Hematopoietic multipotent progenitor cell (in vitro differentiated cells): ENCODE measurements at regions not wholly inside any gene's neighbourhood (a gene's known extent, or its start where the extent isn't known, plus 50 kb on each side); places are given as distances from the start of the nearest gene placed in this dataset.
A peak's percentile ranks its signal among the peaks of the same experiment; 100 is the strongest.
"Not testable (repeated sequence)": the region's sequence is repeated elsewhere in the genome, so short reads cannot be mapped to it uniquely, and the experiment has no call there.

ENCODE experiments used
- DNase-seq, 3 donors: peaks; one replicate each; pipeline ENCODE4 v3.0.0-alpha.2; 2011 to 2015; ENCODE audit warnings: low read depth in 2 of 3, low spot score in 2 of 3

DNA sequence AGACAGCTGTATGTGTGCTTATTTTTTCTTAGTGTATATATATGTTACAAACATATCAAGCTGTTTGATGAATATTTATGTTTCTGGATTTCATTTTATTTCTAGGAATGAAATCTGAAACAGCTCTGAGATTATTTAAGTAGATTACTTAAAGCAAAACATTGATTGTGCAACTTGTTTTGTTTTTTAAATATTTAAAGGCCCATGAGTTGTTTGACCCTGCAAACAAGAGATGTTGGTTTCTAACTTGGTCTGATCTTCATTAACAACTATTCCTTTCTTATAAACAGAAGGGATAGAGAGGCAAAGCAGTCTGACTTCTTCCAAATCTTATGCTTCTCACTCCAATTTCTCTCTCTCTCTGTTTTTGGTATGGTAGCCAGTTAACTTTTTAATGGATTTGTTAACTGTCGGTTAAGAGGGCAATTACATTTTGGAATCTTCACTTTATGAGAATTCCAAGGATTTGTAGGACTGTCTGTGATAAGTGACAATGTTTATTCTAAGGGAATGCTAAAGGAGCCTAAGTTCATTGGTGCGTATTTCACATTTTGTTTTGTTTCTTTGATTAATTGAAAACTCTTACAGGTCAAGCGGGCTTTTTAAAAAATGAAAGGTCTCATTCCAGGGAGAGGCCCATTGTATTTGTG is 102.6 kb upstream of the HMGA2 start:
- DNase-seq, result no peak

DNA sequence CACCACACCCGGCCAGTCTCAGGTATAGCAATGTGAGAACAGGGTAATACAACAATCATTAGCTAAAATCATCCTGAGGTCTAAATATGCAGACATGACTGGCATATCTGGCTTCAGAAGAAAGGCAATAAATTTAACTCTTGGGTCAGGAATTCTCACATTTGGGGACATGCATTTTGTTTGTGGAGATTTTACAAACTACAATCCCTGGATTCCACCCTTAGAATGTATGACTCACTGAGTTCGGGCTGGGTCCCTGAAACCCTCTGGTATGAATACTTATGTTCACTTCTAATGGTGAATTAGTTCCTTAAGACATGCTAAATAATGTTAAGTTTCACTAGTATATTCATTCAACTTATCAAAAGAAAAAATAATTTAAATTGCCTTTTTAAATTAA is 98.9 kb upstream of the HMGA2 start:
- no peak for DNase-seq

DNA sequence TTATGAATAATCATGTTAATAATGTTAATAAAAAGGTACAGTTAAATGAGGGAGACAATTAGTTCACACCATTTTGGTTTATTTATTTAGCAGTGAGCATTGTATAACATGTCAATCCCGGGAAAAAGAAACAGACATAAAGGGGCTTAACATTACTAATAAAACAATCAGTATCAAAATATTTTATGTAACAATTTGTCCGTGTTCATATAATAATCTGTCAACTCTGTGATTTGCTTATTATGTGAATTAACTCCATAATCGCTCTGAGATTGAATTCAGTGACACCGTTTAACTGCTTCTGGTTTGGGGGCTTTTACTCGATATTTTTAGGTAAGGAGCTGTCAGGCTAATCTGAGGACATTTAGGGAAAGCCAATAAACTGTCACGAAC is 95.8 kb upstream of the HMGA2 start:
- DNase-seq, result peak in 2 of 3 donors; percentile 30 to 58

DNA sequence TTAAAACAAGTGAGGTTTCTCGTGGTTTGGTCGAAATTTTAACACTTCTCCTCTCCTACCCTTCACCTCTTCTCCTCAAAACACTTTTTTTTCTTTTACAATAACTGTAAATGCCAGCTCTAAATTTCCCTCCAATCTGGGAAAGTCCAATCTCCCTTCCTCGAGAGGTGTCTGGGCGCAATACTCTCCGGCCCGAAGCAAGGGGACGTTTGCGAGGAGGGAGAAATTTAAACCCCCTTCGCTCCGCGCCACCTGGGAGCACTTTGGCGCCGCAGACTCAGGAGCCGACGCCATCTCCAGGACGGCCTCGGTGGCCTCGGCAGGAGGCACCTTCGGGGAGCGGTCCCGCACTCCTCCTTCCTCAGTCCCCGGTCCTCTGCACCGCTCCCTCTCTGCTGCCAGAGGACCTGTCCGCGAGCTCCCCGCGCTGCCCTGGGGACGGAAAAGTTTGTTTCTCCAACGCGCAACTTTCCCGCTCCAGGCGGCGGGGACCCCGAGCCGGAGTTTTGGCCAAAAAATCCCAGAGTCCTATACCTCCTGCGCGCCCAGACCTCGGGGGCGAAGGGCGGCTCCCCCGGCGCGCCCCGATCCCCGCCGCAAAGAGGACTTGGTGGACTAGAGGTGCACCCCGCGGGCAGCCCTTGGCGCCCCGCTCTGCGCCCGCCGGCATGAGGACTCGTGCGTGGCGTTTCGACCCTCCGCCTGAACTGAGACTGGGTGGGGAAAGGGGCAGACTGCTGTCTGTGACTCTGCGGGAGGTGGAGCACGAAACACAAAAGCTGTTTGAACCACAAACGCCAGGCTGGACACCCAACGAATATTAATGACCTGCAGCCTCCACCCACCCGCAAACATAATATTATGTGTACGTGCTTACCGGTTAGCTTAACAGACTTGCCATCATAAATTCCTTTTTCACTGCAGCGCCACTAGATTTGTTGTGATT is 95.2 kb upstream of the HMGA2 start:
- DNase-seq, result peak in 2 of 3 donors; percentile 36 to 37

DNA sequence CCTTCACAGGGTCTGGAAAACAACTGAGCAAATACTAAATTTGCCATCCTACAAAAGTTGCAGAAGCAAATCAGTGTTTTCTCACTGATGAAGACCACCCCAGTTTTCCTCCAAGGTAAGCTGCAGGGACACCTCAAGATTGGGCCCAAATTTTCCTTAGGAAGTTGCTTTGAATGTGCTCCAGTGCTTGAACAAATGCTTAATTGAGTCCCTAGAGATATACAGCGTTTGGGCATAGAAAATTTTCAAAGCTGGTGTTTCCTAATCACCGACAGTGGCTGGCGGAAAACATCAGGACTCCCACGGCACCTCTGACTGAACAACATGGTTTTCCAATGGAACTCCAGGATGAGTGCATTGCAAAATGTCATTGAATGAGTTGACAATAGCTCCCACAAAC is 92.5 kb upstream of the HMGA2 start:
- DNase-seq, result no peak

DNA sequence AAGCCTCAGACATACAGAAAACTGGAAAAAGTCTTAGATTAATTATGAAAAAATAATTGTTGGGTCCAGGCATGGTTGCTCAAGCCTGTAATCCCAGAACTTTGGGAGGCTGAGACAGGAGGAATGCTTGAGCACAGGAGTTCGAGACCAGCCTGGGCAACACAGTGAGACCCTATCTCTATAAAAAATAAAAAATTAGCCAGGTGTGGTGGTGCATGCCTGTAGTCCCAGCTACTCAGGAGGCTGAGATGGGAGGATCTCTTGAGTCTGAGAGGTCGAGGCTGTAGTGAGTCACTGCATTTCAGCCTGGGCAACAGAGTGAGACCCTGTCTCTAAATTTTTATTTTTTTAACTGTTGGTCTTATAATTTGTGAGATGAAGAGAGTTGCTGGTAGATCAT is 90.6 kb upstream of the HMGA2 start:
- DNase-seq, result not testable (repeated sequence)

DNA sequence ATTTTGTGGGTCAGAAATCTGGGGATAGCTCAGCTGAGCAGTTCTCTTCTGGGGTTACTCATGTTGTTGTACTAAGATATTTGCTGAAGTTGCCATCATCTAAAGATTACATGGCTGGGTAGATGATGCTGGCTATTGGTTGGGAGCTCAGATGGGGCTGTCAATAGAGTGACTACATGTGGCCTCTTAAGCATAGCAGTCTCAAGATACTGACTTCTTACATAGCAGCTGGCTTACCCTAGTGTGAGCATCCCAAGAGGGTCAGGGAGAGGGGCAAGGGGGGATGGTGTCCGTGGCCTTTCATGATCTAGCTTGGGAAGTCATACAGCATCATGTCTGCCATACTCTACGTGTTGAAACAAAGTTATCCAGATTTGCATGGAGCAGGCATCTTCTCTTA is 90.1 kb upstream of the HMGA2 start:
- no peak for DNase-seq

DNA sequence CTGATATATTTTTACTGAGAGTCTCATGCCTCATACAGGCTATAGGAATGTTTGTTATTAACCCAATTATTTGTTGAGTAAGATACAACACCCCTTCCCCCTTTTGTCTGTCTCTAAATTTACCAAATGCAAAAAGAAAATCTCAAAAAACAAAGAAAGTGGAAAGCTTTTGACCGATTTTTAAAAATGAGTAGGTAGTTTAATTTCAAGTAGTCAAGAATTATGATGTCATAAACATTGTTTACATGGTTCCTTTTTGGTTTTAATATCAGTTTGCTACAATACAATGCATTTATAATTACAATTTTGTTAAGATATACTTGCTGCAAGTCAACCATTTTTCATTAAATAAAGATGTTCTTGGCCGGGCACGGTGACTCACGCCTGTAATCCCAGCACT is 84.7 kb upstream of the HMGA2 start:
- DNase-seq, result no peak

DNA sequence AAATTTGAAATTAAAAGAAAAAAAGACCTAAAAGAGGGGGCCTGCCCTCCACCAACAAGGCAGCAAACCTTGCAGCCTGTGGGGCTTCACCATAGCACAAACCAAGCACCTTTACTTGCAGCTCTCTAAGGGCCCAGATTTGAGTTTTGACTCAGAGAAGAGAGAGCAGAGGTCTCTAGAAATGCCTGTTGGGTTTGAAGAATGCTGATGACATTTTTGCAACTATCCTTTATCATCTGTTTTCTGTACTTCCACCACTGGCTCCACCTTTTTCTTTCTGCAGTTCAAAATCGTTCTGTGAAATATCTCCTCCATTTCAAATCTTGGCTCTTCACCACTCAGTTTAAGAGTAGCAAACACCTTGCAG is 83.8 kb upstream of the HMGA2 start:
- DNase-seq, result no peak

DNA sequence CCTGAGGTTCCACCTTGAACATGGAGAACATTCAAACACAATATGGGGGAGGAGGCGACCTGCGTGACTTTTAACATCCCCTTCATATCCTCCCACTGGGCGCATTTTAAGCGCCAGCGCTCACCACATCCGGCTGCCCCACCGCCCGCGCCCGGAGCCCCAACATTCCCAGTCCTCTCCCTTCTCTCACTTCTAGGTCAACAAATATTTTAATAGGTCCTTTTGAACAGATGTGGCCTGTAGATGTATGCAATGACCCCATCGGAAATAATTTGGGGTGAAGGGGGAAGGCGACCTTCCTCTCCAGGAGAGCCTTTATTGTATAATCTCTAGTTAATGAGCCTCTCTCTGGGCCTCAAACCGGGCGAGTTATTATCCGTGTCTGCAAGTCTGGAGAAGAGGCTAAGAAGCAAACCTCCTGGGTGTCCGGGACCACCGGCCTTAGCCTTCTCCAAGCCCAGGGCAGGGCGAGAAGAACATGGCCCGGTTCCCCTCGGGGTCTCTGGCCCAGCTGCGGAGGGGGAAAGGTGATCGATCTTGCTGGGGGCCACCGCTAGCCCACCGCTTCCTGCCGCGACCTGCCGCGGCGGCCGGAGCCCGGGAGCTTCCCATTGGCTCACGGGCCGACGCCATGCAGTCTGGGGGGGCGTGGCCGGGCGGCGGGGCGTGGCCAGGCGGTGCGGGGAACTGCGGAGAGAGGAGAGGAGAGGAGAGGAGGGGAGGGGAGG is 83.2 kb upstream of the HMGA2 start:
- peak in 2 of 3 donors; percentile 74 to 87 for DNase-seq

DNA sequence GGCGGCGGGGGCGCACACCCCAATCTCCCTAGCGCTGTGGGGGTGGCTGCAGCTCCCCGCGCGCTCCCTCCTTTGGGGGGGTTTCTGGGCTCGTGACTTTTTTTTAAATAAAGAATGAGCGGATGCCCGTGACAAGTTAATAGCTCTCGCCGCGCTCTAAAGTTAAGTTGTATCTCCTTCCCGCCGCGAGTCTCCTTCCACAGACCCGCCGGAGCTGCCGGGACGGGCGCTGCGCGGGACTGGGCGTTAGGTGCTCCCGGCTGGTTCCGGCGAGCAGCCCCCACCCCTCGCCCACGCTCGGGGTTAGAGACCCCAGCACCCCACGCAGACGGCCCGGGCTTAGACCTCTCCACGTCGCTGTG is 82.6 kb upstream of the HMGA2 start:
- DNase-seq, result peak in 1 of 3 donors; percentile 41

DNA sequence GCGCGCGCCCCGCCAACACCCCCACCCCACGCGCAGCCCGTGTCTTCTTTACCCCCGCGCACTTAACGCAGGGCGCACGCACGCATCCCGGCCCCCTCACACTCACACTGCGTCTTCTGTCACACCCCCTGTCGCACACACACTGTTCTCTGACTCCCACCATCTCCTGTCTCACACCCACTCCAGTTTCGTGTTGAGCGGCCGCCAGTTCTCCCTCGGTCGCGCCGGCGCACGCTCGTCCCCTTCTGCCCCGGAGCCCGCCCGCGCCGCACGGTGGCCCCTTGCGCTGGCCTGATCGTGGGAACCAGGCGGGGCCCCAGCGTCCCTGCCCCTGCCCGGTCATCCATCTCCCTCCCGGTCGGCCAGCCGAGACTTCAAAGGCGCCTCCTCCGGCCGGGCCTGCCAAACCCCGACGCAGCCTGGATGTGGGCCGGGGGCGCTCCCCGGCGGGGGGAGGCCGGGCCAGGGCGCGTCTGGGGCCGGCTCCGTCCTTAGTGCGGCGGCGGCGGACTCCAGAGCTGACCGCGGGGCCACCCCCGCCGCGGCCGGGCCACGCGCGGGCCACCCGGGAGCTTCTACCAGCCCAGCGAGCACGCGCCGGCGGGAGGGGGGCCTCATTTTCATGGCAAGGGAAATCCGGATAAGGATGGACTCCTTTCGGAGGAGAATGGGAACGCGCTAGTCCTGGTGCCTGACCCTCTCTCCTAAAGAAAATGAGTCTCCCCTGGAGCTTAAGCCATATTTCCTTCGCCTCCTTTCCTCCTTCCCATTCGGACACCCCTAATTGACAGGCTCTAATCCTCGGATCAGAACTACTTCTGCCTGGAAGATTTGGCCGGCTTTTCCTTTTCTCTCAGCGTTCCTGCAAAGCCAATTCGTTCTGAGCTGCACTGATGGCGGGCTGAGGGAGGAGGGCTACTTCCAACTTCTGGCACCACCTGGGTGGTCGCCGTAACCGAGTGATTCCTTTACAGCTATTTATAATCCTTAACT is 82.0 kb upstream of the HMGA2 start:
- peak in 2 of 3 donors; percentile 36 to 44 for DNase-seq

DNA sequence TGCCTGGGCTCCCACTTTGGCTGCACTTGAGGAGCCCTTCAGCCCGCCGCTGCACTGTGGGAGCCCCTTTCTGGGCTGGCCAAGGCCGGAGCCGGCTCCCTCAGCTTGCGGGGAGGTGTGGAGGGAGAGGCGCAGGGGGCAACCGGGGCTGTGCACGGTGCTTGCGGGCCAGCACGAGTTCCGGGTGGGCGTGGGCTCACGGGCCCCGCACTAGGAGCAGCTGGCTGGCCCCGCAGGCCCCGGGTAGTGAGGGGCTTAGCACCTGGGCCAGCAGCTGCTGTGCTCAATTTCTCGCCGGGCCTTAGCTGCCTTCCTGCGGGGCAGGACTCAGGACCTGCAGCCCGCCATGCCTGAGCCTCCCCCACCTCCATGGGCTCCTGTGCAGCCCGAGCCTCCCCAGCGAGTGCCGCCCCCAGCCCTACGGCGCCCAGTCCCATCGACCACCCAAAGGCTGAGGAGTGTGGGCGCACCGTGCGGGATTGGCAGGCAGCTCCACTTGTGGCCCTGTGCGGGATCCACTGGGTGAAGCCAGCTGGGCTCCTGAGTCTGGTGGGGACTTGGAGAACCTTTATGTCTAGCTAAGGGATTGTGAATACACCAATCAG is 79.9 kb upstream of the HMGA2 start:
- not testable (repeated sequence) for DNase-seq

DNA sequence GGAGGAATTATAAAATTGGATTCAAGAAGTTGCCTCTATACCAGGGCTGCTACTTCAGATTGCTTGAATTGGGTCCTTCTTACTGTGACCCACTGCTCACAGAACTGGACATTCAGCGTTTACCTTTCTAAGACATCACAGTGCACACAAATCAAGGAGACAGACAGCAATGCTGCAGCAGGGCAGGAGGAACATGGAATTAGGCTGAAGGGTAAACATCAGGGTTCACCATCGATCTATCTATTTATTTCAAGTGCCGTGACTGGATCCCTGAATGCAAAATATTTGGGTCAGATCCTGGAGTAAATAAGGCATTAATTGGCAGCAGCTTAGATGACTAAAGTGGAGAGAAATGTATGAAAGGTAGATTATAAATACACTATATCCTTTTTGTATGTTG is 76.9 kb upstream of the HMGA2 start:
- no peak for DNase-seq

DNA sequence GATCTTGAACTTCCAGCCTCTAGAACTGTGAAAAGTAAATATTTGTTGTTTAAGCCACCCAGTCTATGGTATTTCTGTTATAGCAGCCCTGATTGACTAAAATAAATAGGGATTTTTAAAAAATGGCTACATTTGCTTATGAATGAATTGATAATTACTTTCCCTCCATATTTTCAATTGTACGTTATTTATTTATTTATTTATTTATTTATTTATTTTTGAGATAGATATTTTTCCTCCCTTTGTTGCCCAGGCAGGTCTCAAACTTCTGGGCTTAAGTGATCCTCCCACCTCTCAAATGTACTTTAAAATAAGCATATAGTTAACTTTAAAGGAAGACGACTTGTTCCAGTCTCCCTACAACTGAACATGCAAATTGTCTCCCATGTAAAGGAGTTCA is 76.0 kb upstream of the HMGA2 start:
- no peak for DNase-seq

DNA sequence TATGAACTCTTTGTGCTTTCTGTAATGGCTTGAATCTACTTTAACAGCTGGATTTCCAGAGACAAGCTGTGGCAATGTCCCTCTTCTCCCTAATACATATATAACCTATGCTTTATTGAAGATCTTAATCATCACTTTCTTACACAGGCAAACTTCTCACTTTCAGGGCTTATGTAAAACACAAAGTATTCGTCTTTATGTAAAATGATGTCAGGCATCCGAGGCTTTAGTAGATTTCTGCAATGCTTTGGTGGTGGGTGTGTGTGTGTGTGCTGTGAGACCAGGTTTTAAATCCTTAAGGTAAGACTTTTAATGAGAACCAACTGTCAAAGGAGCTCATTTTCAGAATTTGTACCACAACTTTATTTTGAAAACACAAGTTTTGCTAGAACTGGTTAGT is 70.0 kb upstream of the HMGA2 start:
- DNase-seq, result no peak

DNA sequence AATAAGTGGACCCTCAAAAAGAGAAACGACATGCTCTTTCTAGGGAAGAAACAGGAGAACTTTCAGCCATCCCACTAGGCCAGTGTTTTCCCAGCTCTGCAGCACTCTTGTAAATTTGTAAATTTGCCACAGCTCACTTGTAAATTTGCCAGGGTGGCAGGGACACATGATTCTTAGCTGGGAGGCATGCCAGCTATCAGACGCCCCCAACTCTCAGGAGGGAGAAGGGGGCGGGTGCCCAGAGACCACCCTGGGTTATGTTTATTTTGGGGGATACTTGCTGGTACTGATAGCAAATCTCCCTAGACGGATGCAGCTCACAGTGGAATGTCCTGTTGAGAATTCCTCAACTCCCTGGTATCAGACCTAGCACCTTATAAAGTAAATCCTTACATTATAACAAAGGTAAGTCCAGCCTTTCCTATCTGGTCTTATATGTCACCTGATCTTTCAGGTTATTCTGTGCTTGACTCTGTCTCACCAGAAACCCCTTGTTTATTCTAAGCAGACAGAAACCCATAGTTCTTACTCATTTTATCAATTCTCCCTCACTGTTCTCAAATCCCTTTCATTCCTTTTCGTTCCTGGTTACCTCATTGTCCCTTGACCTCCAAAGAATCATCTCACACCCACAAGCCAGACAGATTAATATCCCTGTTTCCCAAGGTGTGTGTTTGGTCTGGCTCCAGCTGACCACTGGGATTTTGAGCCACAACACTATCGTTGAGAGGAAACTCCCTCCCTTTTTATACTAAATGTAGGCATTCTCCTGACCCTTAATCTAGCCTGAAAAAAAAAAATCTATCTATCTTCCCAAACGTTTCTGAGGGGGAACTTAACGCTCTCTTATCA is 69.3 kb upstream of the HMGA2 start:
- DNase-seq, result no peak

DNA sequence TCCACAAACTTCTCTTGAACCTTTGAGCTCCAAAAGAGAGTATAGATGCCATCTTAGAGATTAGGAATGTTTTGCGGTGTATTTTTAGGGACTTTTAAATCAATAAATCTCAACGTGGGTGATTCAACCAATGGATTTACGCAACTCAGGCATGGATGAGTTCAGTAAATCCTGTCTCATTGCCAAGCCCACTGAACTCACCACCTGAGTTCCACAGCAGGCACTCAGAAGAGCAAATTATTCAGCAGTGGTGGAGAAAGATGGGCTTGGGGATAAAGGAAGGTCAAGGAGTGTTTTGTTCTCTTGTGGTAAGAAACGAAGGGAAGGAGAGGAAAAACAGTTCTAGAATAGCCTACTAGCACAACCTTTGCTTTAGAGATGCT is 68.7 kb upstream of the HMGA2 start:
- no peak for DNase-seq

DNA sequence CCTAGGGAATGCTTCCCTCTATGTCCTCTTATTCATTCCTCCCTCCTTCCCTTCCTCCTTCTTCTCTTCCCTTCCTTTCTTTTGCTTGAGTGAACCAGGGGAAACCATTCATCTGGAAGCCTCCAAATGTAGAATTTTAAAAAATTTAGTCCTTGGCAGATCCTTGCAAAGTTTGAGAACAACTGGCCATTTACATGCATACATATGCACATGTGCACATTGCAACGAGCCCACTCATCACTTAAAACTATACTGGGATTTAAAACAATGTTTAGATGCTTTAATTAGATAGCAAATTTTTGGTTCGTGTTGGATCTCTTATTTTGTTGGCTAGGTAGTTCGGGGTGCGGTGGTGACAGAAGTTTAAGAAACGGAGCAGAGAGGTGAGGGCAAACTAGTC is 68.0 kb upstream of the HMGA2 start:
- no peak for DNase-seq
